Embryonic facial prominence (tissue), 1 donor: ENCODE measurements at regions not wholly inside any gene's neighbourhood (a gene's known extent, or its start where the extent isn't known, plus 50 kb on each side); places are given as distances from the start of the nearest gene placed in this dataset.

ENCODE experiments used
- DNase-seq: peaks from one replicate; pipeline ENCODE4 v3.0.0-alpha.2; 2016; ENCODE audit errors: extremely low spot score

DNA sequence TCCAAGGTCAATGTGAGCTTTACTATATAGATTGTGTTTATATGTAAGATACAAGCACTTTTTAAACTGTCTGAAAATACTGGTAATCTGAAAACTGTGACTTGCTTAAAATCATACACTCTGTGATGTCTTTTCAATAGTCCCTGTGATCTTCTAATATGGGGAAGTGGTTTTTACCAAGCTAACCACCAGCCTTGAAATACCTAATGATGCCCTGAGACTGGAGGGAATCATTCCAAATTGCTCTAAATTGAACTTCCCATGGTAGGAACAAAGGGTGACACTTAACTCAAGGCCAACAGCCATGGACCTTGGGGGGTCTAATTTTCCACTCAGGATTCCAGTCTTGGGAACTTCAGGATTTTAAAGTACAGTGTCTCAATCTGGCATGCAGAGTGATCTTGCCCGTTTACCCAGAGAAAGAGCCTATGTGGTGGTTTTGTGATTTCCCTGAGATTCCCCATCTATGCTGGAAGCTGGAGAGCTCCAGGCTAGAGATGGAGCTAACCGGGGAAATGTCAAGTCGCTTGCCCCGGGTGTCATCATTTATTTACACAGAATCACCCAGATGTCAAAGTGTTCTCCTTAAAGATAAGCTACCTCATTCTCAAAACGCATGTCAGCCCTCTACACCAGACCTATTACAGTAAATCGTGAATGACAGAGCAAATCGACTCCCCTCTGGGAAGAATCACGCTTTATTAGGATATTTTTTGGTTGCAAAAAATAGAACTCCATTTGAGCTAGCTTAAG lies 198.5 kb downstream of the SP3 start:
- no peak for DNase-seq

DNA sequence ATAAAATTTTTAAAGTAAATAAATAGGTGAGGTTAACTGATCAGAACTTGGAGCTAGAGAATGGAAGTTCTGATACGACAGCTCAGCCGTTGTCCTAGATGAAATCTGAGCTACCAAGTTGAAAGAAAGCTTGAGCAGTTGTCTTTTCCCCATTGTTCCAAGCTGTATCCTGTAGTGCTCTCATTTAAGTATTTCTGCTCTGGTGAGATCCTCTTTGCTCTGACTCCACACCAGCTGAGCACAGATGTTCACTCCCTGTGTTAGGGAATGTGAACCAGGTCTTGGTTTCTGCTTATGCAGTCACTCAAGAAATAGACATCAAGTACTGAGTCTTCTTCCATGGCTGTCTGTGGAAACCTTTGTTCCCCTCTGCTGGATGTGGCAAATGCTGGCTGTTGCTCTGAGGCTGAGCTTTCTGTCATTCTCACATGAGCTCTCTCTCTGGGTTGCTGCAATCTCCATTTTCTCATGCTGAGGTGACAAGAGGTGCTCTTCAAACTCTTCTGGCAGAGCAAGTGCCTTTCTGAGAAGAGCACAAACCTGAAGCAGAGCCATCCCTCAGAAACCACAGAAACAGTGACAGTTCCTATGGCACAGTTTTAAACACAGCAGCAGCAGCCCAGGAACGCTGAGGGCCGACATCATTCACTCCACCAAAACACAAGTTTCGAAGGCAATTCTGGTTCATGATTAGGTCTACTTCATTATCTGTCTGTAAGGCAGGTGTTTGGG lies 194.1 kb downstream of the SP3 start:
- DNase-seq, result no peak

DNA sequence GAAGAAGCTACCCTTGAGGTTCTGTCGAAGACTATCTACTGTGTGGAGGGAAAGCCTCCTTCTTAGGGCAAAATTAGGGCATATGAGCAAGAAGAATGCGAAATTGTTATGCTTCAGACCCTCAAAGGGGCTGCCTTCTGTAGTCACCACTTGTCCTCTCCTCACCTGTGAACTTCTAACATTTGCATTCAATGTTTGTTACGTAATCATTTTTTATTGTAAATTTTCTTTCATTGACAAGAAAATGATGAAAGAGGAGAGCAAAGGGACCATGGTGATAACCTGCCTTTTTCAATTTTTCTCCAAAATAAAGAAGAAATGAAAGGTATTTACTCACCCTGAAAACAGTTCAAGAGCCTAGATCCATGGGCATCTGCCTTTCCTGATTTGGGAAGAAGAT lies 193.0 kb downstream of the SP3 start:
- no peak for DNase-seq

DNA sequence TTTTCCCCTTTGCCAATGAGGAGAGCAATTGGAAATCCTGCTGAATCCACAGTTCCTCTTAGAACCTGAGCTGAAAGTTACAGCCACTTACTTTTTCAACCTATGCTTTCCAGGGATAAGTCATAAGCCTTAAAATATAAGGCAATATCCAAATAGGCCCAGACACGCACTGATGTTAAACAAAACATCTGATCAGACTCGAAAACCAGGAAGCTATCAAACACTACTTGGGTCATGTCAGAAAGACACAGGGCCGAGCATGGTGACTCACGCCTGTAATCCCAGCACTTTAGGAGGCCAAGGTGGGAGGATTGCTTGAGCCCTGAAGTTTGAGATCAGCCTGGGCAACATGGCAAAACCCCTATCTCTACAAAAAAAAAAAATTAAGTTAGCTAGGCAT lies 192.1 kb downstream of the SP3 start:
- DNase-seq, result no peak

DNA sequence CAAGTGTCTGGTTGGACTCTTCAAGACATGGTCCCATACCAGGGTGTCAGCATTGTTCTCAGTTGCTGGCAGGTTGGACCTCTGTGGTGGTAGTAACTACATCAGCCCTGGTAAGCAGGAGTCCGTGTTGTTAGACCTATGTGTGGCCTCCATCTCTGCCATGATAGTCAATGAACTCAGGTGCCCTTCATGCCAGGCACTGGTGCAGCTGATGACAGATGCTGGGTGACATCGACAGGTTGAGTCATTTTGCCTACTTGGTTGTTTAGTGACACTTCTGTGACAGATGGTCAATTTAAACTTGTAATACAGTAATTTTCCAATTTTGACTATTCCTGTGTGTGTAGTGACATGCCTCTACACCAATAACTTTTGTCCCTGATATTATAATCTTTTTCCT lies 189.7 kb downstream of the SP3 start:
- no peak for DNase-seq

DNA sequence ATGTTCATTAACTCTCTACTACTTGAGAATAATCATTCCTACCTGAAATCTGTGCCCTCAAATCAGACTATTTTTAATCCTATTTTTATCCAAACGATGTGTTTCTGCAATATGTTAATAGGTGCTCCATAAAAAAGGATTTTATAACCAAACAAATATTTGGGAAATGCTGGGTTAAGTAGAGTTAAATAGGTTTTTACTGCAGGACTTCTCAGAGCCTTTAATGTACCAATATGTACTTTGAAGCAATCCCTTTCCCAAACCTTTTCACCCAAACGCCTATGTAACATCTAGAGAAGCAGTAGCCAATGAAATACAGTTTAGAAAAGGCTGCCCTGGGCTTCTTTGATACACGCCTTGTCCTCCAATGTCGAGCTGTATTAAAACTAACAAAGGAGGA lies 182.5 kb downstream of the SP3 start:
- no peak for DNase-seq

DNA sequence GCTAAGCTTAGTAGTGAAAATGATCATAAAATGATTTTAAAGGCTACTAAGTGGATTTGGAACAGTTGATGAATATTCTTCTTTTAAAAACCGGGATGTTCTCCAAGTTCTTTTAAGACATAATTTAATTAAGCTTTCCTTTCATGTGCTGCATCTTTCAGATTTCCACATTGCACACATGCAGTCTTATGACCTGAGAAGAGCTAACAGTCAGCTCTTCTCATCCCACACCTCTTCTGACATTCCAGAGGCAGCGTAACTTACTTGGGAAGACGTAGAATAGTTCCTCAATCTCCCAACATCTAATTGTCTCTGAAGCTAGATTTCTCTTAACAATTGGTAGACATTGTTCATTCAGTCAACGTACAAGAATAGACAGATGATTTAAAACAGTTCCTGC lies 181.8 kb downstream of the SP3 start:
- no peak for DNase-seq

DNA sequence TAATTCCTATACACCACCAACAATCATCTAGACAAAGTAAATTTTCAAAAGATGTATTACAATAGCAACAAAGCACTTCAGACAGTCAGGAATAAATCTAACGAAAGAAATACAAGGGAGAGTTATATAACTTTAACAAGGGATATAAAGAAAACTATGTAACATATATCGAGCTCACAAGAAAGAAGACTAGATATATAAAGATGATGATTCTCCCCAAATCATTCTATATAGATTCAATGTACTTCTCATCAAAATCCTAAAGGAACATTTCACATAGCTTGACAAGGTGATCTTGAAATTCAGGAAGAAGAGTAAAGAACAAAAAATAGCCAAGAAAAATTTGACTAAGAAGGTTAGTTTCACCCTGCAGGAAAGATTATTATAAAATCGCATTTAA lies 179.4 kb downstream of the SP3 start:
- DNase-seq, result no peak

DNA sequence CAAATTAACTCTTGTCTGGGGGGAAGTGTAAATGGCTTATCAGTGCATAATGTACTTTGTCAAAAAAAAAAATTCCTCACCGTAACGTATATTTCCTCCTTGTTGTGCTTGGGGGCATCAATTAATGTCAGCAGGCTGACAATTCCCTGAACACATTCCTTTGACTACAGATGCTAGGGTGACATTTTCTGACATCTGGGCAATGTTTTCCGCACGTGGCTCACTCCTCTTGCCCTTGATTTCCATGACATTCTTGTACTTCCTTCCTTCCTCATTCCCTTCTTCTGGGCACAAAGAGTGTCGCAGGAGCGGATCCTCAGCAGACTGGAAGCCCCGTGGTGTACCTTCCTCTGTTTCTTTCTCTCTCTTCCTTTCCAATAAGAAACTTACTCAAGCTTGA lies 173.7 kb downstream of the SP3 start:
- no peak for DNase-seq

DNA sequence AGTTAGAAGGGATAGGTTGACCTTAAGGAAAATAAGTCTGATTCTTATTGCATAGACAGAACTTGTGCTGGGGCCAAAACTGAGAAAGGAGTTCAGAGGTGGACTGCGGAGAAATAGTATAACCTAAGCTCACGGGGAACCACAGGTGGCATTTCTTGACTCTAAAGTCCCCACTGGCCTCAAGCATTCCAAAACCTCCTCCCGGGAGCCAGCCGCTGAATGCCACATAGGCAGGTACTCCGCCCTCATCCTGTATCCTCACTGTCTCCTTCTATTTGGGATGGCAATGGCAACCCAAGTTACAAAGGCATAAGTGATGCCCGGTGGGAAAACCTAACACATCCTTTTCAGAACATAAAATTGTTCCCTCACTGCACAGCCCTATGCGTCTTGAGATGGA lies 173.0 kb downstream of the SP3 start:
- DNase-seq, result no peak

DNA sequence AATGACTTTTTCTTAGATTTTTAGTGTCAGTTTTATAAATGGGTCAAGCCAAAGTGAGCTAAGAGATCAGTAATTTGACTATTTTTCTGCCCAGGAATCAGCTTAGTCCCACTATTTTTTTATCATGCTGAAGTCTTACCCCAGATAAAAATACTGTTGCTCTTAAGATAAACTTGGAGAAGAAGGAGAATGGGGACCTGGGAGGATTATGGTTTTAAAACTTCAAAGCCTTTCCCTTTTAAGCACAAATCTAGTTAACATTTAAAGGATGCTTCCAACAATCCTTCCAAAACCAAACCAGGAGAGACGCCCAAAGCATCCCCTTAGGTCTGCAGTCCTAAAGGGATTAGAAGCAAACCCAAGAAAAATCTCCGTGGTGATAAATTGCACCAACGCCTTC lies 172.4 kb downstream of the SP3 start:
- DNase-seq, result no peak

DNA sequence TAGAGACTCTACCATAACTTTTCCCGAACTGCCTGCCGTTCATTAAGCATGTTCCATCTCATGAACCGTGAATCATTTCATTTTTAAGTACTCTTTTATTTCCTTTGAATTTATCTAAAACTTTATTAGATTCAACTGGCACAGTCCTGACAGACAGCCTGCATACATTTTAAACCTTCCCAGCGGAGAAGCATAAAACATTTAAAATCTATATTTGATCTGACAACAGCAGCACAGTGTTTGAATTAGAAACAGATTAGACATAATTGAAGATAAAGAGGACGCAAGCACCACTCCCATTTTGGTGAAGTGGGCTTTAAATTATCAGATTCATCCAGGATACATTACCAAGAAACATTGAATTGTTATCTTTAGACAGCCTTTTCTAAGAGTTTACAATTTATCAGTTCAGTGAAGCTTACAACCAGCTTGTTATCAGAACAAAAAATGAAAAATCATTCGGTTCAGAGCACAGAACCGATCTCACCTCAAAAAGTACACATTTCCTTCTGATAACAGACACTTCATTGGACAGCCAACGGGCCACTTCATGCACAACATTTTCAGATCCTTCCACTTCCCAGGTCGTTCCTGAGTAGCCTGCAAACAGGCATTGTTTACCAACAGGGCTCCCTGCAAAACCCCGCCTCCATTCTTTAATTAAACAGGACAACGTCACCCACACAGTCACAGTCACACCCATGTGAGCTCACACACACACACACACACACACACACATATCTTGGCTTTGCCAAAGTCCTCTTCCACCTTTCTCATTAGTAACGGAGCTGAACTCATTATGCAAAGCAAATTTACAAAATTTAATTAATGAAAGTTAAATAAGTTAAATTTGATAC lies 171.2 kb downstream of the SP3 start:
- no peak for DNase-seq

DNA sequence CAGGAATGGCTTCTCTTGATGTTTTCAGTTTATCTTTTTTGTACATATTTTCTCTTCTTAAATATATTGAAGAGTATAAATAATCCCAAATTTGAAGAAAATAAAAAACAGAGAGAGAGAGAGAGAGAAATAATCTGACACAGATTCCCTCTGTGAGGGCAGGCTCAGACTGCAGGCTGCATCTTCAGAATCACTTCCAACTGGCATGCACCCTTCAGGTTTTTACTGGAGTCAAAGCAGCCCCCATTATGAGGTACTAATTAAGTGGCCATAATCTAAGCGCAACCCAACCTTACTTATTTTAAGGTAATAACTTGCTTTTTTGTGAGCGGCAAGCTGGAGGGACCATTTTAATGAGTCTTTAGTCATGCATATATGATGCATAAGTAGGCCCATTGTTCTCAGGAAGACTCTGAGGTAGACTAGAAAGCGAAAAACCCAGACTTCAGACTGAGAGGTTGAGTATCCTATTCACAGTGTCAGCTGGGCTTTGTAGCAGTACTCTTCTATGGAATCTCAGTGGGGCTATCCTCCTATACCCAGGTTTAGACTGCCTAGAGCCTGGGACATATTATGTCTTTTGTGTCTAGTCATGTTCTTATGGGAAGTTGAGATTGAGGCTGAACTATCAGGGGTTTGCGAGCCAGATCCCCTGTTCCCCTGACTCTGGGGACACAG lies 167.4 kb downstream of the SP3 start:
- DNase-seq, result no peak

DNA sequence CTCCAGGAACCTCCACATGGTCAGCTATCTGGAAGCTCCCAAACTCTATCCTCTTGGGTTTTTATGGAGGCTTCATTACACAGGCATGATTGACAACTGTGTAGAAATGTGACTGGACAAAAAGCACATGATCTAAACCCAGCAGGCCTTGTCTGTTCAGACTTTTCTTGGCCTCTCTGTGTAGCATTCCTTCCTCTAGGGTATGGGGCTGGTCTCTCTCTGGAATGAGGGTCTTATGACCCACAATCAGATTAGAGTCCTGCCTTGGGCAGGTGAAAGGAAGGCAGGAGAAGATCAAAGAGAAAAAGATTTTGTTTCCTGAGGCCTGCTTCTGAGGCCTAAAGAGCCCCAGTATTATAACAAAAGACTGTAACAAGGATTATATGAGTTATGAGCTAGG lies 162.7 kb downstream of the SP3 start:
- no peak for DNase-seq

DNA sequence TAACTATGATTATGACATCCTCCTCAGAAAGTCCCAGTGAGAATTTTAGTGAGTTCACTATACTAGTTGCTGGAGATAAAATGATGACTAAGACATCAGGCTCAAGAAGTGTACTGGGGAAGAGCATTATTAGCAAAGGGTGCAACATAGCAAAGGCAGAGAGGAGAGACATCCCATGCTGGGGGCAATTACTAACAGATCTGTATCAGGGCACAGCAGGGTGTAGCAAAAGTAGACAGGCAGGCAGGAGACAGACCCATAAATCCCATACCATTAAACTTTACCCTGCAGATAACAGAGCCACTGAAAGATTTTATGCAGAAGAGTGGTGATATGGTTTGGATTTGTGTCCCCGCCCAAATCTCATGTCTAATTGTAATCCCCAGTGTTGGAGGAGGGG lies 161.7 kb downstream of the SP3 start:
- DNase-seq, result no peak

DNA sequence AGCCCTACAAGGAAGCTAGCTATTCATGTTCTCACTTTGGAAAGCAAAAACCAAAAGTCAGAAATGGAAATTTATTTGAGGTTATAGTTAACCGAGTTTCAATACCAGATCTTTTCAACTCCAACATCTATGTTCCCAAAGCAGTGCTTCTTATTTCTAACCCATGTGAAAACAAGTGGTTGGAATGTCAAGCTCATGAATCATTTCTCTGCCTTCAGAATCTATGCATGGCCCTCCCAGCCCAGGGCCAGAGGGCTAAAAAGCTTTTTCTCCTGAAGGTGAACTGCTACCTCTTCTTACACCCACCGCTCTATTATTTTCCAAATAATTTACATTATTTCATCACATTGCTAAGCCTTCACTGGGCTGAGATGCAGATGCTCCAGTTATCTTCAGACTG lies 158.4 kb downstream of the SP3 start:
- DNase-seq, result no peak

DNA sequence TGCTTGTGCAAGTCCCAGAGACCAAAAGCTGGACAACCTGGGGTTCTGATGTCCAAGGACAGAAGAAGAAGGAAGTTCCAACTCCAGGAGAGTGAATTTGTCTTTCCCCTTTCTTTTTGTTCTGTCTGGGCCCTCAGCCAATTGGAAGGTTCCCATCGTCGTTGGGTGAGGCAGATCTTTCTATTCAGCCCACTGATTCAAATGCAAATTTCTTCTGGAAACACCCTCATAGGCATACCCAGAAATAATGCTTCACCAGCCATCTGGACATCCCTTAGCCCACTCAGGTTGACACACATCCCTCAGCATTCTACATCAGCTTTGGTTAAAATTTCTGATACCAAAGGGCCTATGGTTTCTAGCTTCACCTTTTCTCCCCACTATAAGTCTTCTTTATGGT lies 156.5 kb downstream of the SP3 start:
- no peak for DNase-seq

DNA sequence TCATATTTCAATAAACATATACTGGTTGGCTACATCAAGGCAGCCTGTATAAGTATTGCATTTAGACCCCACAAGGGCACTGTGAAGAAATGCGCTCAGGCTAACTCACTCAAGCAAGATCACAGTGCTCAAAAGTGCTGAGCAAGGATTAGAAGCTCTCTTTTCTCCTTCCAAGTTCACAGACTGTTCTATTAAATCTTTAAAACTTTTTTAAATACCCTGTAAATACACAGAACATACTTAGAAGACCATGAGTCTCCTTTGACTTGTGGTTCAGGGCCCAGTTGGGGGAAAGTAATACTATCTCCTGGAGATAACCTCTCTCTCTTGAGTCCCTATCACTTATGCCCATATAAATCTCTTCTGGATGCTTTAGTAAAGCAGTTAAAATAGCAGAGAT lies 152.9 kb downstream of the SP3 start:
- no peak for DNase-seq

DNA sequence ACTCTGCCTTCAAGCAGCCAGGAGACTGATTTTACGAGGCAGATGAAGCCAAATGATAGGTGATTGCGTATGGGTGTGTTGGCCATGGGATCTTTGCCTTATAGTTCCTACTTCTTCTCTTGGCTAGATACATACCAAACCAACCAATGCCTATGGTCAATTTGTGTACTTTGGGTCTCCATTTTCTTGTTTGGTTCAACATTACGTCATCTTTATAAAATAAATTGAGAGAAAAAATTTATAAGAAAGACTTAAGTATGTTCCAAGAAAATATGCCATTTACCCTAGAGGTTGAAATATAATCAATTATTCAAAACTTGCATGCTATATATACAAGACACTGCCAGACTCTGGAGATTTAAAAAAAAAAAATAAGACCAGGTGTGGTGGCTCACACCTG lies 150.9 kb downstream of the SP3 start:
- DNase-seq, result no peak

DNA sequence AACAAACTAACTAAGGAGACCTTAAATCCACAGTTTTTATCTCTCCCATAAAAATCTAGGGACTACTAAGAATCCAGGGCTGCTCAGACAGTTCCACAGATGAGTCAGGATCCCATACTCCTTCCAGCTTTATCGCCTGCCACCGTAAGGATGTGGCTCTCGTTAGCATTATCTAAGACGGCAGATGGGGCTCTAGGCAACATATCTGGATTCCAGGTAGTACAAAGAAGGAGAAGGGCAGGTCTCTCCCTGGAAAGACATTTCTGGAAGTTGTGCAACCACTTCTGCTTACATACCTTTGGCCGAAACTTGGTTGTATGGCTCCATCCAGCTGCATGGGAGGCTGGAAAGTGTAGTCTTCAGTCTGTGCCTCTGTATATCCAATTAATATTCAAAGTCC lies 149.4 kb downstream of the SP3 start:
- DNase-seq, result no peak

DNA sequence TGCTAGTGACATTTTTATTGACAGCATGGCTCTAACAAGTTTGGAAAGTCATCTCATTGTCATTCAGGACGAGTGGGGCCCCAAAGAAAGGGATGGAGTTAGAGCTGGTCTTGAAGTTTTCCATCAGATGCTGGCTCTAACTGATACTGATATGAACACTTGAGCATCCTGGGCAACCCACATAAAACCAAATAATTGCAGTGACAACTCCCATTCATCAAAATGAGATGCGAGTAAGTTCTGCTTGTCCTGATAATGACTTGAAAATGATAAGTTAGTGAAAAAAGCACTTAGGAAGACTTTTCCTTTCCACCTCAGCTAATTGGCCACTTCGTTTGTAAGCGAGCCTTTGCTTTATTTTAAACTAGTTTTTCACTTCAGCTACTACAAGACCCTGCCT lies 147.6 kb downstream of the SP3 start:
- DNase-seq, result no peak

DNA sequence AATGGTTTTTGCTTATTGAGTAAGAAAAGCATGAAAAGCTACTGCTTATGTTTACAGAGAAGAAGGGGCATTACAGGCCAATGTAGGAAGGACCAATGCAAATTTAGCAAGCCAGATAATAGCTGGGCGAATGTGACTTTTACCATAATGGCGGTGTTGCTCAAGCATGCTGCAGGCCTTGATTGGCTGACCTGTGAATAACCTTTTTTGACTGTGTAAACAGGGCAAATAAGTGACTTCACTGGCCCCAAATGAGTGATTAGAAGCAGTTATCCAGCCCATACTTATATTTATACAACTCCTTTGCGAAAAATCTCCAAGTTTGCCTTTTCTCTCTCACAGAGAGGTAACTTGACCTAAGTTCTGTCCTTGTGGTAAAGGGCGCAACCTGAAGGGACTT lies 146.9 kb downstream of the SP3 start:
- no peak for DNase-seq
